Sigmoid colon (tissue), 6 donors: ENCODE measurements at regions not wholly inside any gene's neighbourhood (a gene's known extent, or its start where the extent isn't known, plus 50 kb on each side); places are given as distances from the start of the nearest gene placed in this dataset.

ENCODE experiments used
- DNase-seq: peaks from one replicate; pipeline ENCODE4 v3.0.0-alpha.2; 2019
- H3K27ac ChIP-seq, 4 donors: fragments of 200-600 bp; sonication (generic); one replicate each; pipeline ENCODE4 v1.5.1; 2016 to 2019; ENCODE audit warnings: mild to moderate bottlenecking in 1 of 4
- H3K27me3 ChIP-seq, 3 donors: fragments of 200-600 bp; sonication (generic); one replicate each; pipeline ENCODE4 v1.5.1; 2019; ENCODE audit warnings: mild to moderate bottlenecking in 1 of 3
- H3K36me3 ChIP-seq, 4 donors: fragments of 200-600 bp; sonication (generic); one replicate each; pipeline ENCODE4 v1.5.1; 2016 to 2019
- H3K4me1 ChIP-seq, 4 donors: fragments of 200-600 bp; sonication (generic); one replicate each; pipeline ENCODE4 v1.5.1; 2017 to 2019
- H3K4me3 ChIP-seq, 4 donors: fragments of 200-600 bp; sonication (generic); one replicate each; pipeline ENCODE4 v1.5.1; 2017 to 2019; ENCODE audit warnings: mild to moderate bottlenecking in 2 of 4, moderate library complexity in 1 of 4
- H3K9me3 ChIP-seq, 4 donors: fragments of 200-600 bp in 3 of 4; sonication (generic) in 3 of 4; one replicate each; pipeline versions ENCODE4 v1.5.1 to v1.6.1; 2013 to 2019
- EP300 ChIP-seq, 4 donors: sonication (generic); formaldehyde crosslinking; IDR thresholded peaks; one replicate each; pipeline ENCODE4 v1.6.1; 2017; ENCODE audit warnings: antibody characterized with exemption in 4 of 4
- POLR2A ChIP-seq, 2 donors: fragments of 450-650 bp; IDR thresholded peaks; one replicate each; pipeline ENCODE4 v1.6.1; 2016; ENCODE audit warnings: antibody characterized with exemption in 2 of 2, mild to moderate bottlenecking in 2 of 2, moderate library complexity in 2 of 2
- POLR2AphosphoS5 ChIP-seq, 4 donors: sonication (generic); formaldehyde crosslinking; IDR thresholded peaks; one replicate each; pipeline ENCODE4 v1.6.1; 2017; ENCODE audit warnings: antibody characterized with exemption in 4 of 4
- WGBS, 2 donors: extraction: QIAGEN DNeasy Blood & Tissue Kit; methylation state at CpG; one replicate each; pipeline ENCODE4 v1.1.7; 2013; 5-methylcytosine and 5-hydroxymethylcytosine counted together
- intact Hi-C: fragments of 100-400 bp; cut with DNase I; formaldehyde crosslinking; loops from one replicate; pipeline ENCODE4 v1.15.1; 2023
- TF ChIP-seq, protein P1 (sequence below), 4 experiments: fragments of 450-650 bp in 3 of 4; fragments of 200-600 bp in 1 of 4; IDR thresholded peaks; one replicate each; pipeline ENCODE4 v1.5.1; 2016 to 2019; ENCODE audit warnings: antibody characterized with exemption in 4 of 4, mild to moderate bottlenecking in 3 of 4, moderate library complexity in 2 of 4
- donor health status: healthy with polysubstance abuse.
- donor health status: healthy.

DNA sequence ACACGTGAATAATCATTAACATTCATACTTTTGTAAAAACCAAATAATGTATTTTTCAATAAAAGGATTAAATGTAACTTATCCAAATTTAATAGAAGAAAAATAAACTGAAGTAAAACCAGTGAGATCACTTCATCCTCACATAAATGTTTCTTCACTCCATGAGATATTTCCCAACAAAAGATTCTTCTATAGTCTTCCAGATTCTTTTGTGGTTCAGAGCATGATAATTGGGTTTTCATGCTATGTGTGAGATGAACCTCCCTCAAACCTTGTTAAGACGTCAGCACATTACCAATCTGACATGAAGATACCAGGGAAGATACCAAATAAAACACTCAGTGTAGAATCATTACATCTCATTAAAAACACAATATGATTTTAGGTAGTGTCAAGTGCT, 62.9 kb upstream of the OXGR1 start:
- peaks cover 0 to 3% (median 0%) of the 10 kb centered on the region in 4 donors for H3K9me3 ChIP-seq
- H3K36me3 ChIP-seq = no peaks in the 10 kb centered on the region
- no peak for DNase-seq
- intact Hi-C loops = no loop called here
- H3K27me3 ChIP-seq = no peaks in the 10 kb centered on the region
- H3K4me3 ChIP-seq = no peak overlapping the region
- 62 to 88% methylated on average over 2 of the region's 2 CpGs for WGBS, 2 donors
- no peak overlapping the region for H3K27ac ChIP-seq
- H3K4me1 ChIP-seq = no peaks in the 10 kb centered on the region
- TF ChIP-seq POLR2A (IDR thresholded peaks at IDR 0.05) = no peak
- TF ChIP-seq, protein P1, sequence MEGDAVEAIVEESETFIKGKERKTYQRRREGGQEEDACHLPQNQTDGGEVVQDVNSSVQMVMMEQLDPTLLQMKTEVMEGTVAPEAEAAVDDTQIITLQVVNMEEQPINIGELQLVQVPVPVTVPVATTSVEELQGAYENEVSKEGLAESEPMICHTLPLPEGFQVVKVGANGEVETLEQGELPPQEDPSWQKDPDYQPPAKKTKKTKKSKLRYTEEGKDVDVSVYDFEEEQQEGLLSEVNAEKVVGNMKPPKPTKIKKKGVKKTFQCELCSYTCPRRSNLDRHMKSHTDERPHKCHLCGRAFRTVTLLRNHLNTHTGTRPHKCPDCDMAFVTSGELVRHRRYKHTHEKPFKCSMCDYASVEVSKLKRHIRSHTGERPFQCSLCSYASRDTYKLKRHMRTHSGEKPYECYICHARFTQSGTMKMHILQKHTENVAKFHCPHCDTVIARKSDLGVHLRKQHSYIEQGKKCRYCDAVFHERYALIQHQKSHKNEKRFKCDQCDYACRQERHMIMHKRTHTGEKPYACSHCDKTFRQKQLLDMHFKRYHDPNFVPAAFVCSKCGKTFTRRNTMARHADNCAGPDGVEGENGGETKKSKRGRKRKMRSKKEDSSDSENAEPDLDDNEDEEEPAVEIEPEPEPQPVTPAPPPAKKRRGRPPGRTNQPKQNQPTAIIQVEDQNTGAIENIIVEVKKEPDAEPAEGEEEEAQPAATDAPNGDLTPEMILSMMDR (IDR thresholded peaks at IDR 0.05) = no peak
- no peak for TF ChIP-seq POLR2AphosphoS5 (IDR thresholded peaks at IDR 0.05)
- no peak for TF ChIP-seq EP300 (IDR thresholded peaks at IDR 0.05)

DNA sequence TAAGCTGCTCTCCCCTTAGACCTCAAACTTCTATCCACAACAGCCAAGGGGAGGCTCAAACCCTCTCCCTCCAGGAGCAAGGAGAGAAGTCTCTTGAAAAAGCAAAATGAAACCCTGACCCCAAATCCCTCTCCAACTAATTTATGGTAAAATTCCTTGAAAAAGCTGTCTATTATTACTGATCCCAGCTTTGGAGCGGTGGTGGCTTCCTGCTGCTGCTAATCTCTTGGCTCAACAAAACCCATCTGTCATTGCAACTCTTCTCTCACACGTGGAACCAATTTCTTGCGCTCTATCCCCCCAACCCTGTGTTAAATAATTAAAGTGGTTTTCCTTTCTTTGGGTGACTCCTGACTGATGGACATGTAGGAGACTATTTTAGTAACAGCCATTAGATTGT, 64.1 kb upstream of the OXGR1 start:
- H3K27ac ChIP-seq = no peak overlapping the region
- intact Hi-C loops = no loop called here
- H3K4me1 ChIP-seq = no peaks in the 10 kb centered on the region
- no peaks in the 10 kb centered on the region for H3K27me3 ChIP-seq
- no peak for DNase-seq
- 66 to 89% methylated on average over 3 of the region's 3 CpGs for WGBS, 2 donors
- peaks cover 0 to 3% (median 0%) of the 10 kb centered on the region in 4 donors for H3K9me3 ChIP-seq
- no peak overlapping the region for H3K4me3 ChIP-seq
- H3K36me3 ChIP-seq = no peaks in the 10 kb centered on the region
- no peak for TF ChIP-seq POLR2A (IDR thresholded peaks at IDR 0.05)
- TF ChIP-seq, protein P1 (IDR thresholded peaks at IDR 0.05) = no peak

DNA sequence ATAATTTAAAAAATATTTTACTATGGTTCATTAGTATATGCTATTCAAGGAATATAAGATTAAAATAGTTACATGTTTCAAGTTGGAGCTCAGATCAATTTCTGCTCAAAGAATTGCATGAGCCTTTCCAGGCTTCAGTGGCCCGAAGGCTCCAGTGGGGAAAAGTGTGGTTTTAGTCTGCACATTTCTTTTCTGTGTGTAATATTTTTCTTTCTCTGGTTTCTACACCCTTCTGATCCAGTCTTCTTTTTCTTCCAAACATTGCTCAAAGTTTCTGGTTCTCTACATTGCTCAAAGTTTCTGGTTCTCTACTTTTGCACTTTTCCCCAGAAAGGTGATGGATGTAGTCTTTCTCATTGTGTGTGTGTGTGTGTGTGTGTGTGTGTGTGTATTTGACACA, 64.7 kb upstream of the OXGR1 start:
- intact Hi-C loops = no loop called here
- H3K27ac ChIP-seq = no peak overlapping the region
- H3K27me3 ChIP-seq = no peaks in the 10 kb centered on the region
- TF ChIP-seq POLR2A (IDR thresholded peaks at IDR 0.05) = no peak
- TF ChIP-seq, protein P1 (IDR thresholded peaks at IDR 0.05) = no peak
- TF ChIP-seq EP300 (IDR thresholded peaks at IDR 0.05) = no peak
- TF ChIP-seq POLR2AphosphoS5 (IDR thresholded peaks at IDR 0.05) = no peak
- WGBS, 2 donors = 88 to 93% methylated on average over 1 of the region's 1 CpG
- peaks cover 0 to 3% (median 0%) of the 10 kb centered on the region in 4 donors for H3K9me3 ChIP-seq
- H3K4me3 ChIP-seq = no peak overlapping the region
- H3K4me1 ChIP-seq = no peaks in the 10 kb centered on the region
- no peaks in the 10 kb centered on the region for H3K36me3 ChIP-seq
- DNase-seq = no peak

DNA sequence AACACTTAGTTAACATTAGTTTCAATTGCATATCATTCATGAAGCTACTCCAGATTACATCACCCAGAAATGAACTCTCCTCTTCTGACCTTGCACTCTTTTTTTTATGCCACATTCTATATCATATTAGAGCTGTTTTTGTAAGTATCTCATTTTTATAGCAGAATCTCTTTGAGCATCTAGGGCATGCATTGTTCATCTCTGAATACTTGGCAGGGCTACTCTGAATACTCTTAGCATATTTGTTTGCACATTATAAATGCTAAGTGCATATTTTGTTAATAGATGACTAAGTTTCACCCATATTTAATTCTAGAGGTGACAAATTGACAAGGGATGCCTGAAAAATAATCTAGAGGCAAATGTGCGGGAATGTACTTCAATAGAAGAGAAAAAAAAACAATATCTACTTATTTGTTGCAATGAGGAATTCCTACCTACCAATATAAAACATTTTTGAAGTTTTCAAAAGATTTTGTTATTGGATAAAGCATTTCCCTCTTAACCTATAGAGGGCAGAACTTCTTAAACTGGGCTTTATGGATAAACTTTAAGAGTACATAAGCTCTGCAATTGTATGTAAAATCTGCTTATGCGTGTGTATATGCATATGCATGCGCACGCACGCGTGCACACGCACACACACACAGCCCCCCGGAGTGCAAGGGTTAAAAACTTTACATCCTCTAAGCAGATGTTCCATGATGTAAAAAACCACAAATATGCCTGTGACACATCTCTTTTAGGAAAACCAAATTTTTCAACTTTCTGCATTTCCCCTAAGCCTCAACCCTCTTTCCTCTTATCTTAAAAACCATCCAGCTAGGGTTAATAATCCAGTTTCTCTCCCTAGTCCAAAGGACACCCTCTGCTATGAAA, 73.0 kb upstream of the OXGR1 start:
- WGBS, 2 donors = 93 to 94% methylated on average over 8 of the region's 8 CpGs
- H3K36me3 ChIP-seq = no peaks in the 10 kb centered on the region
- DNase-seq = no peak
- H3K9me3 ChIP-seq = no peaks in the 10 kb centered on the region
- intact Hi-C loops = no loop called here
- peaks cover 0 to 6% (median 0%) of the 10 kb centered on the region in 4 donors for H3K4me1 ChIP-seq
- no peak overlapping the region for H3K27ac ChIP-seq
- no peaks in the 10 kb centered on the region for H3K27me3 ChIP-seq
- H3K4me3 ChIP-seq = no peak overlapping the region
- TF ChIP-seq POLR2A (IDR thresholded peaks at IDR 0.05) (no peak), EP300 (IDR thresholded peaks at IDR 0.05) (no peak), POLR2AphosphoS5 (IDR thresholded peaks at IDR 0.05) (no peak)
- TF ChIP-seq, protein P1 (IDR thresholded peaks at IDR 0.05) = no peak
